DOHH2 (cell line): ENCODE measurements at regions not wholly inside any gene's neighbourhood (a gene's known extent, or its start where the extent isn't known, plus 50 kb on each side); places are given as distances from the start of the nearest gene placed in this dataset.

Experiments used
- H3F3A ChIP-seq: fragments of 200-600 bp; sonication (generic), shearing (Covaris generic); 2 replicates; pipeline ENCODE4 v1.6.0; 2016; ENCODE audit warnings: antibody characterized with exemption, mild to moderate bottlenecking; ENCODE audit not compliant: control insufficient read depth, insufficient read depth
- H3K27ac ChIP-seq: fragments of 200-600 bp; sonication (generic); 2 replicates; pipeline ENCODE4 v1.5.1; 2014; ENCODE audit warnings: low read depth, mild to moderate bottlenecking, low read length, moderate library complexity
- H3K27me3 ChIP-seq: fragments of 200-600 bp; sonication (generic); 2 replicates; pipeline ENCODE4 v1.6.1; 2014; ENCODE audit warnings: mild to moderate bottlenecking, low read length, mixed read lengths; ENCODE audit not compliant: control insufficient read depth
- H3K36me3 ChIP-seq: fragments of 200-600 bp; sonication (generic); 2 replicates; pipeline ENCODE4 v1.6.1; 2014; ENCODE audit warnings: mild to moderate bottlenecking, low read length, moderate library complexity, mixed read lengths; ENCODE audit not compliant: control insufficient read depth
- H3K4me1 ChIP-seq: fragments of 200-600 bp; sonication (generic); 2 replicates; pipeline ENCODE4 v1.6.1; 2014; ENCODE audit warnings: mild to moderate bottlenecking, low read length, mixed read lengths; ENCODE audit not compliant: control insufficient read depth
- H3K4me2 ChIP-seq: fragments of 200-600 bp; sonication (generic); 2 replicates; pipeline ENCODE4 v1.6.0; 2014; ENCODE audit warnings: mild to moderate bottlenecking, low read length, moderate library complexity
- H3K4me3 ChIP-seq: fragments of 200-600 bp; sonication (generic); 2 replicates; pipeline ENCODE4 v1.5.1; 2014; ENCODE audit warnings: mild to moderate bottlenecking, low read length, mixed read lengths
- H3K79me2 ChIP-seq: fragments of 200-600 bp; sonication (generic); 2 replicates; pipeline ENCODE4 v1.6.1; 2014; ENCODE audit warnings: mild to moderate bottlenecking, low read length, mixed read lengths; ENCODE audit not compliant: control insufficient read depth
- H3K9me2 ChIP-seq: fragments of 200-600 bp; sonication (generic); replicated peaks from 2 replicates; pipeline ENCODE4 v1.6.1; 2014; ENCODE audit warnings: mild to moderate bottlenecking, low read length, mixed read lengths; ENCODE audit not compliant: control insufficient read depth
- H3K9me3 ChIP-seq: fragments of 200-600 bp; sonication (generic); 2 replicates; pipeline ENCODE4 v1.6.1; 2014; ENCODE audit warnings: antibody characterized with exemption, low read length, mixed read lengths; ENCODE audit not compliant: control insufficient read depth, insufficient read depth
- H4K20me1 ChIP-seq: fragments of 200-600 bp; sonication (generic); 2 replicates; pipeline ENCODE4 v1.6.0; 2014; ENCODE audit warnings: low read depth, mild to moderate bottlenecking, antibody characterized with exemption, low read length, moderate library complexity; ENCODE audit not compliant: control insufficient read depth, insufficient read depth
- EZH2phosphoT487 ChIP-seq: fragments of 200-600 bp; sonication (generic); IDR thresholded peaks from 2 replicates; pipeline ENCODE4 v1.6.1; 2017; ENCODE audit warnings: borderline replicate concordance, mild to moderate bottlenecking, antibody characterized with exemption, low read length, moderate library complexity, mixed read lengths
- TF ChIP-seq, protein P1 (sequence below): fragments of 200-600 bp; sonication (generic); IDR thresholded peaks from one replicate; pipeline ENCODE4 v1.5.1; 2014; ENCODE audit warnings: antibody characterized with exemption, mild to moderate bottlenecking, low read depth, low read length; ENCODE audit not compliant: poor library complexity, severe bottlenecking

DNA sequence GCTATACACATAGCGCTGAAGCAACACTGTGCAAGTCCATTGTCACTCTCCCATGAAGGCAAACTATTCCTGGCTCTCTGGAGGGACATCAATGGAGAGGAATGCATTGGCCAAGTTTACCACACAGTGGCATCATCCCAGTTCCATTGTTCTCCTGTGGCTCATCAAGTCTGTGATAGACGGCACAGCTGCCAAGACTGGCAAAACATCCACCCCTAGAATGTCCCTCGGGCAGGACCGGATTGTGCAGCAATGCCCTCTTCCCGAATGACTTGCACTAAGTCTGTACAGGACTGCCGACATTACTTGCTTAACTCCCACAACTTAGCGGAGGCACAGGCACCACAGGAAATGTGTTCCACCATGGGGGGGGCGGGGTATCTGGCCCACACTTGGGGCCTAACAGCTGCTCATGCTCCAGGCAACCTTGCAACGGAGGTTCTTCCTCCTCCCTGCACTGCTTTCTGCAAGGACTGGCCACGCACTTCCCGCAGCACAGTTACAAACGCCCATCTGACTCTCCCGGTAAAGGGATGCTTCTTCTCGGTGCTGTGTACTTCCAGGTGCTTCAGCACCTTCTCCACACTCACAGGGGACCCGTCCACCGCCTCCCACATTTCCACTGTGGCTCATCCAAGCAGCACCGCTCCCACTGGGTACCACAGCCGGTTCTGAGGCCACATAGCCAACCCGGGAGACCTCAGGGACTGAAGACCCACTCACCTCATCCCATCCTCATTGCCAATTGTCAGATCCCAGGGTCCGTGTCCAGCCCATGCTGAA lies 1309.6 kb upstream of the RAG2 start:
- no peak overlapping the region for H3K4me2 ChIP-seq
- TF ChIP-seq, protein P1, sequence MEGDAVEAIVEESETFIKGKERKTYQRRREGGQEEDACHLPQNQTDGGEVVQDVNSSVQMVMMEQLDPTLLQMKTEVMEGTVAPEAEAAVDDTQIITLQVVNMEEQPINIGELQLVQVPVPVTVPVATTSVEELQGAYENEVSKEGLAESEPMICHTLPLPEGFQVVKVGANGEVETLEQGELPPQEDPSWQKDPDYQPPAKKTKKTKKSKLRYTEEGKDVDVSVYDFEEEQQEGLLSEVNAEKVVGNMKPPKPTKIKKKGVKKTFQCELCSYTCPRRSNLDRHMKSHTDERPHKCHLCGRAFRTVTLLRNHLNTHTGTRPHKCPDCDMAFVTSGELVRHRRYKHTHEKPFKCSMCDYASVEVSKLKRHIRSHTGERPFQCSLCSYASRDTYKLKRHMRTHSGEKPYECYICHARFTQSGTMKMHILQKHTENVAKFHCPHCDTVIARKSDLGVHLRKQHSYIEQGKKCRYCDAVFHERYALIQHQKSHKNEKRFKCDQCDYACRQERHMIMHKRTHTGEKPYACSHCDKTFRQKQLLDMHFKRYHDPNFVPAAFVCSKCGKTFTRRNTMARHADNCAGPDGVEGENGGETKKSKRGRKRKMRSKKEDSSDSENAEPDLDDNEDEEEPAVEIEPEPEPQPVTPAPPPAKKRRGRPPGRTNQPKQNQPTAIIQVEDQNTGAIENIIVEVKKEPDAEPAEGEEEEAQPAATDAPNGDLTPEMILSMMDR, result no peak
- no peak for TF ChIP-seq EZH2phosphoT487
- no peaks in the 10 kb centered on the region for H3K9me2 ChIP-seq
- H3K4me3 ChIP-seq, result no peak overlapping the region
- no peak overlapping the region for H3K27ac ChIP-seq
- H3F3A ChIP-seq, result no peaks in the 10 kb centered on the region
- no peaks in the 10 kb centered on the region for H3K4me1 ChIP-seq
- peaks cover 10% of the 10 kb centered on the region; the same call in 1 of the 2 replicates for H3K9me3 ChIP-seq
- no peaks in the 10 kb centered on the region for H3K79me2 ChIP-seq
- H4K20me1 ChIP-seq, result no peaks in the 10 kb centered on the region
- H3K36me3 ChIP-seq, result no peaks in the 10 kb centered on the region
- H3K27me3 ChIP-seq, result no peaks in the 10 kb centered on the region

- H3K9me3 ChIP-seq, result peaks cover 10% of the 10 kb centered on the region; the same call in 1 of the 2 replicates
- no peaks in the 10 kb centered on the region for H3K79me2 ChIP-seq
- H3K4me2 ChIP-seq, result no peak overlapping the region
- H3K27me3 ChIP-seq, result no peaks in the 10 kb centered on the region
- no peaks in the 10 kb centered on the region for H3K36me3 ChIP-seq
- TF ChIP-seq, protein P1, result no peak
- no peak for TF ChIP-seq EZH2phosphoT487
- no peaks in the 10 kb centered on the region for H3K4me1 ChIP-seq
- H3F3A ChIP-seq, result no peaks in the 10 kb centered on the region
- H3K9me2 ChIP-seq, result no peaks in the 10 kb centered on the region
- H4K20me1 ChIP-seq, result no peaks in the 10 kb centered on the region
- H3K4me3 ChIP-seq, result no peak overlapping the region
- no peak overlapping the region for H3K27ac ChIP-seq
Observed at GRCh38 chr11:37905707-37906417, 1307.8 kb upstream of the RAG2 start.

DNA sequence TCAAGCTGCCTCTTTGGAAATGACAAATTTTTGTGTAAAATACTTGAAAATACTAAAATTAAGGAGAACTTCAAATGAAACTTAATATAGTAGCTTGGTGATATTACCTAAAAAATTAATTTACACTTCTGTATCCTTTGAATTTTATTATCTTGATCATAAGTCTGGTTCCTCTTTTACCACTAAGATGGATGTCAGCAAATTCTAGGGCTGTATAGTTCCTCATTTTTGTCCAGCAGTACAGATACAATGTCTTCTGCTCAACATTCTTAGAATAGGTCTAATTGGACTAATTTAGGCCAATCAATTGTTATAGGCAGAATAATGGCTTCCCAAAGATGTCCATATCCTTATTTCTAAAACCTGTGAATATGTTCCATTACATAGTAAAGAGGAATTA lies 1298.0 kb upstream of the RAG2 start:
- no peak overlapping the region for H3K4me2 ChIP-seq
- H3K27ac ChIP-seq, result no peak overlapping the region
- H3F3A ChIP-seq, result no peaks in the 10 kb centered on the region
- no peaks in the 10 kb centered on the region for H3K79me2 ChIP-seq
- H3K9me3 ChIP-seq, result peaks cover 7% of the 10 kb centered on the region; the same call in 1 of the 2 replicates
- H3K4me1 ChIP-seq, result no peaks in the 10 kb centered on the region
- H4K20me1 ChIP-seq, result no peaks in the 10 kb centered on the region
- no peak overlapping the region for H3K4me3 ChIP-seq
- no peaks in the 10 kb centered on the region for H3K36me3 ChIP-seq
- no peaks in the 10 kb centered on the region for H3K9me2 ChIP-seq
- TF ChIP-seq EZH2phosphoT487, result no peak
- TF ChIP-seq, protein P1, result no peak
- H3K27me3 ChIP-seq, result no peaks in the 10 kb centered on the region
